H9 (cell line): ENCODE measurements at regions not wholly inside any gene's neighbourhood (a gene's known extent, or its start where the extent isn't known, plus 50 kb on each side); places are given as distances from the start of the nearest gene placed in this dataset.

Source experiments
- DNase-seq: peaks from one replicate; pipeline ENCODE4 v3.0.0-alpha.2; 2017
- H2AFZ ChIP-seq: one replicate; pipeline ENCODE4 v1.6.1; 2013; ENCODE audit warnings: mild to moderate bottlenecking, low read length, control low read depth, moderate library complexity
- H2AK5ac ChIP-seq: 2 replicates; pipeline ENCODE4 v1.6.1; 2013; ENCODE audit warnings: low read length, control low read depth, mixed read lengths; ENCODE audit not compliant: insufficient read length
- H2BK120ac ChIP-seq: one replicate; pipeline ENCODE4 v1.6.1; 2013; ENCODE audit warnings: low read depth, mild to moderate bottlenecking, low read length, control low read depth, inconsistent platforms; ENCODE audit not compliant: poor library complexity, severe bottlenecking
- H2BK12ac ChIP-seq: 2 replicates; pipeline ENCODE4 v1.6.1; 2013; ENCODE audit warnings: low read length, control low read depth, mixed read lengths, low read depth; ENCODE audit not compliant: insufficient read length
- H2BK15ac ChIP-seq: 2 replicates; pipeline ENCODE4 v1.6.1; 2013; ENCODE audit warnings: low read depth, low read length, control low read depth
- H2BK20ac ChIP-seq: one replicate; pipeline ENCODE4 v1.6.1; 2013; ENCODE audit warnings: low read depth, mild to moderate bottlenecking, low read length, control low read depth, inconsistent platforms; ENCODE audit not compliant: poor library complexity, severe bottlenecking
- H2BK5ac ChIP-seq: 2 replicates; pipeline ENCODE4 v1.6.1; 2013; ENCODE audit warnings: low read length, control low read depth, mixed read lengths; ENCODE audit not compliant: insufficient read length
- H3K14ac ChIP-seq: 2 replicates; pipeline ENCODE4 v1.6.1; 2013; ENCODE audit warnings: low read length, control low read depth; ENCODE audit not compliant: insufficient read depth
- H3K18ac ChIP-seq: 2 replicates; pipeline ENCODE4 v1.6.1; 2013; ENCODE audit warnings: low read depth, mild to moderate bottlenecking, mixed read lengths, low read length, control low read depth; ENCODE audit not compliant: insufficient read length
- H3K23ac ChIP-seq: 2 replicates; pipeline ENCODE4 v1.6.1; 2013; ENCODE audit warnings: low read length, control low read depth, mixed read lengths, low read depth; ENCODE audit not compliant: insufficient read length
- H3K23me2 ChIP-seq: 2 replicates; pipeline ENCODE4 v1.6.1; 2013; ENCODE audit warnings: low read depth, mild to moderate bottlenecking, mixed read lengths, low read length, control low read depth; ENCODE audit not compliant: insufficient read length, poor library complexity, severe bottlenecking
- H3K27ac ChIP-seq: 2 replicates; pipeline ENCODE4 v1.5.1; 2013; ENCODE audit warnings: low read length, control low read depth, mixed read lengths, low read depth; ENCODE audit not compliant: insufficient read length
- H3K27me3 ChIP-seq: 2 replicates; pipeline ENCODE4 v1.6.1; 2013; ENCODE audit warnings: low read length, control low read depth, inconsistent platforms; ENCODE audit not compliant: insufficient read depth
- H3K4ac ChIP-seq: 2 replicates; pipeline ENCODE4 v1.6.1; 2013; ENCODE audit warnings: low read depth, mild to moderate bottlenecking, control low read depth, inconsistent platforms, low read length, moderate library complexity
- H3K4me1 ChIP-seq: 2 replicates; pipeline ENCODE4 v1.6.1; 2013; ENCODE audit warnings: low read length, control low read depth, inconsistent platforms; ENCODE audit not compliant: insufficient read depth
- H3K4me2 ChIP-seq: 2 replicates; pipeline ENCODE4 v1.6.1; 2013; ENCODE audit warnings: low read length, control low read depth, mixed read lengths; ENCODE audit not compliant: insufficient read length, insufficient read depth
- H3K56ac ChIP-seq: 2 replicates; pipeline ENCODE4 v1.6.1; 2013; ENCODE audit warnings: low read depth, mild to moderate bottlenecking, mixed read lengths, low read length, control low read depth; ENCODE audit not compliant: insufficient read length
- H3K79me1 ChIP-seq: 2 replicates; pipeline ENCODE4 v1.6.1; 2013; ENCODE audit warnings: low read depth, mild to moderate bottlenecking, moderate library complexity, low read length, control low read depth, inconsistent platforms; ENCODE audit not compliant: insufficient read depth, poor library complexity, severe bottlenecking
- H3K79me2 ChIP-seq: 2 replicates; pipeline ENCODE4 v1.6.1; 2013; ENCODE audit warnings: low read length, control low read depth, inconsistent platforms; ENCODE audit not compliant: insufficient read depth
- H3K9ac ChIP-seq: 2 replicates; pipeline ENCODE4 v1.6.1; 2013; ENCODE audit warnings: low read length, control low read depth, mixed read lengths; ENCODE audit not compliant: insufficient read length; ENCODE audit errors: extremely low read depth
- H3K9me3 ChIP-seq: one replicate; pipeline ENCODE4 v1.6.1; 2013; ENCODE audit warnings: low read depth, low read length, inconsistent platforms; ENCODE audit not compliant: control insufficient read depth
- H3T11ph ChIP-seq: one replicate; pipeline ENCODE4 v1.6.1; 2013; ENCODE audit warnings: mild to moderate bottlenecking, low read length, control low read depth, inconsistent platforms
- H4K20me1 ChIP-seq: one replicate; pipeline ENCODE4 v1.6.1; 2013; ENCODE audit not compliant: control insufficient read depth, insufficient read length, insufficient read depth
- H4K5ac ChIP-seq: 2 replicates; pipeline ENCODE4 v1.6.1; 2013; ENCODE audit warnings: low read depth, mild to moderate bottlenecking, mixed read lengths, low read length, control low read depth; ENCODE audit not compliant: insufficient read length
- H4K8ac ChIP-seq: replicated peaks from 2 replicates; pipeline ENCODE4 v1.6.1; 2013; ENCODE audit warnings: low read length, control low read depth, mixed read lengths, low read depth; ENCODE audit not compliant: insufficient read length
- H4K91ac ChIP-seq: 2 replicates; pipeline ENCODE4 v1.6.1; 2013; ENCODE audit warnings: low read depth, mild to moderate bottlenecking, moderate library complexity, mixed read lengths, low read length, control low read depth; ENCODE audit not compliant: insufficient read length
- H3K27ac Mint-ChIP-seq, 3 experiments: 2 replicates in 2 of 3; 3 replicates in 1 of 3; pipeline ENCODE4 v1.8.0; 2020 to 2021; ENCODE audit warnings: mixed read lengths in 3 of 3, mild to moderate bottlenecking in 1 of 3, moderate library complexity in 1 of 3
- H3K27me3 Mint-ChIP-seq: 2 replicates; pipeline ENCODE4 v1.8.0; 2021; ENCODE audit warnings: low read depth, mild to moderate bottlenecking, moderate library complexity, mixed read lengths
- H3K36me3 Mint-ChIP-seq, 3 experiments: 2 replicates in 2 of 3; 3 replicates in 1 of 3; pipeline ENCODE4 v1.8.0; 2020 to 2021; ENCODE audit warnings: low read depth in 3 of 3, mixed read lengths in 3 of 3; ENCODE audit not compliant: insufficient read depth in 1 of 3
- H3K4me1 Mint-ChIP-seq, 2 experiments: 2 replicates each; pipeline ENCODE4 v1.8.0; 2020; ENCODE audit warnings: mixed read lengths in 2 of 2
- H3K4me3 Mint-ChIP-seq, 2 experiments: 2 replicates in 1 of 2; 3 replicates in 1 of 2; pipeline ENCODE4 v1.8.0; 2020 to 2021; ENCODE audit warnings: mild to moderate bottlenecking in 2 of 2, mixed read lengths in 2 of 2, moderate library complexity in 1 of 2
- H3K9me3 Mint-ChIP-seq, 2 experiments: 2 replicates in 1 of 2; 3 replicates in 1 of 2; pipeline ENCODE4 v1.8.0; 2020; ENCODE audit warnings: mild to moderate bottlenecking in 2 of 2, mixed read lengths in 2 of 2, moderate library complexity in 1 of 2
- CTCF ChIP-seq: fragments of 200-600 bp; sonication (generic); conservative IDR thresholded peaks from 3 replicates; pipeline ENCODE4 v1.8.0; 2021; ENCODE audit warnings: antibody characterized with exemption, mild to moderate bottlenecking
- WGBS: extraction: QIAGEN DNeasy Blood & Tissue Kit; methylation state at CpG from one replicate; pipeline ENCODE4 v1.1.7; 2013; ENCODE audit warnings: missing lambda C conversion rate, low lambda C conversion rate, mixed read lengths; ENCODE audit not compliant: insufficient read length; ENCODE audit errors: extremely low coverage; 5-methylcytosine and 5-hydroxymethylcytosine counted together

GRCh38 chr21:43308815-43309283 is 118.1 kb downstream of the SIK1 start:
- Histone ChIP-seq H3K23ac (no peak overlapping the region), H3K4me2 (no peak overlapping the region), H2BK12ac (no peak overlapping the region), H3K27me3 (no peaks in the 10 kb centered on the region), H3K79me1 (no peaks in the 10 kb centered on the region), H2BK5ac (no peak overlapping the region), H4K20me1 (no peaks in the 10 kb centered on the region), H3K23me2 (no peaks in the 10 kb centered on the region), H2AK5ac (no peak overlapping the region), H3K4ac (no peak overlapping the region), H2BK120ac (no peak overlapping the region), H3K14ac (no peak overlapping the region), H3K56ac (no peak overlapping the region), H3K18ac (no peak overlapping the region), H4K8ac (no peak overlapping the region), H4K5ac (no peak overlapping the region), H2AFZ (no peak overlapping the region), H2BK20ac (no peak overlapping the region), H3K79me2 (no peaks in the 10 kb centered on the region), H2BK15ac (no peak overlapping the region), H4K91ac (no peak overlapping the region), H3K9ac (no peak overlapping the region), H3T11ph (no peak overlapping the region), H3K27ac (no peak overlapping the region), H3K9me3 (no peaks in the 10 kb centered on the region), H3K4me1 (peaks cover 7% of the 10 kb centered on the region; the same call in 1 of the 2 replicates)
- Mint-ChIP-seq H3K9me3 (no peaks in the 10 kb centered on the region), H3K4me3 (no peak overlapping the region), H3K27me3 (no peaks in the 10 kb centered on the region), H3K27ac (peak overlapping the region in 1 of 3 experiments; percentile 33; a peak in 1 of 7 replicates), H3K4me1 (peaks cover 30 to 31% of the 10 kb centered on the region in 2 experiments), H3K36me3 (no peaks in the 10 kb centered on the region; a peak in 1 of 7 replicates)
- WGBS = no CpG with 5 or more reads among the region's 10 CpGs
- no peak for TF ChIP-seq CTCF
- DNase-seq = no peak
